GM23338 (cell line): ENCODE measurements at regions not wholly inside any gene's neighbourhood (a gene's known extent, or its start where the extent isn't known, plus 50 kb on each side); places are given as distances from the start of the nearest gene placed in this dataset.

Experiments used
- ATAC-seq: fragments of 200-7000 bp; cut with Tn5 transposase; 3 replicates; pipeline ENCODE4 v1.9.1; 2020
- DNase-seq: peaks from one replicate; pipeline ENCODE4 v3.0.0-alpha.2; 2015; ENCODE audit warnings: low spot score
- H2AFZ ChIP-seq: fragments of 200-600 bp; sonication (generic); 2 replicates; pipeline ENCODE4 v1.8.0; 2016; ENCODE audit warnings: antibody characterized with exemption, mild to moderate bottlenecking, moderate library complexity
- H3F3A ChIP-seq: fragments of 200-600 bp; sonication (generic); replicated peaks from 2 replicates; pipeline ENCODE4 v1.8.0; 2017; ENCODE audit warnings: antibody characterized with exemption, mixed run types, low read depth
- H3K27ac ChIP-seq: fragments of 200-600 bp; sonication (generic); 2 replicates; pipeline ENCODE4 v1.6.1; 2016; ENCODE audit warnings: low read depth
- H3K27me3 ChIP-seq: fragments of 200-600 bp; sonication (generic); 2 replicates; pipeline ENCODE4 v1.8.0; 2016; ENCODE audit warnings: mild to moderate bottlenecking, mixed run types, moderate library complexity; ENCODE audit not compliant: insufficient read depth
- H3K36me3 ChIP-seq: fragments of 200-600 bp; sonication (generic); 2 replicates; pipeline ENCODE4 v1.8.0; 2016; ENCODE audit warnings: mild to moderate bottlenecking; ENCODE audit not compliant: insufficient read depth
- H3K4me1 ChIP-seq: fragments of 200-600 bp; sonication (generic); 2 replicates; pipeline ENCODE4 v1.8.0; 2016; ENCODE audit warnings: mild to moderate bottlenecking, moderate library complexity; ENCODE audit not compliant: insufficient read depth
- H3K4me2 ChIP-seq: fragments of 200-600 bp; sonication (generic); 2 replicates; pipeline ENCODE4 v1.7.1; 2017; ENCODE audit warnings: mixed run types
- H3K4me3 ChIP-seq: fragments of 200-600 bp; sonication (generic); 2 replicates; pipeline ENCODE4 v1.6.1; 2016; ENCODE audit warnings: mixed run types
- H3K79me2 ChIP-seq: fragments of 200-600 bp; sonication (generic); replicated peaks from 2 replicates; pipeline ENCODE4 v1.8.0; 2017; ENCODE audit warnings: mild to moderate bottlenecking; ENCODE audit not compliant: insufficient read depth
- H3K9me2 ChIP-seq: fragments of 200-600 bp; sonication (generic); 2 replicates; pipeline ENCODE4 v1.8.0; 2017; ENCODE audit not compliant: insufficient read depth
- H4K20me1 ChIP-seq: fragments of 200-600 bp; sonication (generic); replicated peaks from 2 replicates; pipeline ENCODE4 v1.8.0; 2017; ENCODE audit warnings: mild to moderate bottlenecking; ENCODE audit not compliant: insufficient read depth
- H3K27ac Mint-ChIP-seq: 2 replicates; pipeline ENCODE4 v1.8.0; 2020; ENCODE audit warnings: inconsistent platforms, mild to moderate bottlenecking, moderate library complexity, mixed read lengths
- H3K27me3 Mint-ChIP-seq: 3 replicates; pipeline ENCODE4 v1.8.0; 2022; ENCODE audit warnings: low read depth, mild to moderate bottlenecking, moderate library complexity, mixed read lengths, inconsistent platforms; ENCODE audit not compliant: insufficient read depth, poor library complexity
- H3K36me3 Mint-ChIP-seq: 3 replicates; pipeline ENCODE4 v1.8.0; 2021; ENCODE audit warnings: low read depth, mild to moderate bottlenecking, inconsistent platforms, moderate library complexity, mixed read lengths
- H3K4me1 Mint-ChIP-seq: 3 replicates; pipeline ENCODE4 v1.8.0; 2020; ENCODE audit warnings: mild to moderate bottlenecking, inconsistent platforms, mixed read lengths
- H3K4me3 Mint-ChIP-seq: 3 replicates; pipeline ENCODE4 v1.8.0; 2021; ENCODE audit warnings: moderate library complexity, mild to moderate bottlenecking, inconsistent platforms, mixed read lengths
- H3K9me3 Mint-ChIP-seq: 3 replicates; pipeline ENCODE4 v1.8.0; 2020; ENCODE audit warnings: moderate library complexity, mild to moderate bottlenecking, inconsistent platforms, mixed read lengths
- POLR2AphosphoS5 ChIP-seq: IDR thresholded peaks from 2 replicates; pipeline ENCODE4 v1.6.1; 2016; ENCODE audit warnings: antibody characterized with exemption, low read depth
- TF ChIP-seq, protein P1 (sequence below): IDR thresholded peaks from one replicate; pipeline ENCODE4 v1.6.1; 2018; ENCODE audit warnings: antibody characterized with exemption; ENCODE audit not compliant: unreplicated experiment
- TF ChIP-seq, protein P2 (sequence below), 2 experiments: fragments of 200-600 bp in 1 of 2; sonication (generic) in 1 of 2; conservative IDR thresholded peaks; 2 replicates each; pipeline versions ENCODE4 v1.5.1 to v1.6.1; 2016 to 2017; ENCODE audit warnings: antibody characterized with exemption in 2 of 2, low read depth in 2 of 2, mild to moderate bottlenecking in 2 of 2, moderate library complexity in 1 of 2

GRCh38 chr5:175168882-175169507, 275.0 kb downstream of the DRD1 start:
- ATAC-seq: no peak
- Histone ChIP-seq H3F3A (no peaks in the 10 kb centered on the region), H2AFZ (peak overlapping the region; percentile 63; the same call in 1 of the 2 replicates), H3K27ac (no peak overlapping the region), H3K4me2 (no peak overlapping the region), H3K27me3 (no peaks in the 10 kb centered on the region), H3K9me2 (no peaks in the 10 kb centered on the region), H3K4me3 (no peak overlapping the region), H3K79me2 (no peaks in the 10 kb centered on the region), H4K20me1 (no peaks in the 10 kb centered on the region), H3K36me3 (no peaks in the 10 kb centered on the region), H3K4me1 (no peaks in the 10 kb centered on the region)
- Mint-ChIP-seq H3K4me1 (no peaks in the 10 kb centered on the region), H3K27me3 (no peaks in the 10 kb centered on the region), H3K36me3 (no peaks in the 10 kb centered on the region), H3K9me3 (no peaks in the 10 kb centered on the region), H3K27ac (no peak overlapping the region), H3K4me3 (no peak overlapping the region)
- no peak for DNase-seq
- TF ChIP-seq, protein P1, sequence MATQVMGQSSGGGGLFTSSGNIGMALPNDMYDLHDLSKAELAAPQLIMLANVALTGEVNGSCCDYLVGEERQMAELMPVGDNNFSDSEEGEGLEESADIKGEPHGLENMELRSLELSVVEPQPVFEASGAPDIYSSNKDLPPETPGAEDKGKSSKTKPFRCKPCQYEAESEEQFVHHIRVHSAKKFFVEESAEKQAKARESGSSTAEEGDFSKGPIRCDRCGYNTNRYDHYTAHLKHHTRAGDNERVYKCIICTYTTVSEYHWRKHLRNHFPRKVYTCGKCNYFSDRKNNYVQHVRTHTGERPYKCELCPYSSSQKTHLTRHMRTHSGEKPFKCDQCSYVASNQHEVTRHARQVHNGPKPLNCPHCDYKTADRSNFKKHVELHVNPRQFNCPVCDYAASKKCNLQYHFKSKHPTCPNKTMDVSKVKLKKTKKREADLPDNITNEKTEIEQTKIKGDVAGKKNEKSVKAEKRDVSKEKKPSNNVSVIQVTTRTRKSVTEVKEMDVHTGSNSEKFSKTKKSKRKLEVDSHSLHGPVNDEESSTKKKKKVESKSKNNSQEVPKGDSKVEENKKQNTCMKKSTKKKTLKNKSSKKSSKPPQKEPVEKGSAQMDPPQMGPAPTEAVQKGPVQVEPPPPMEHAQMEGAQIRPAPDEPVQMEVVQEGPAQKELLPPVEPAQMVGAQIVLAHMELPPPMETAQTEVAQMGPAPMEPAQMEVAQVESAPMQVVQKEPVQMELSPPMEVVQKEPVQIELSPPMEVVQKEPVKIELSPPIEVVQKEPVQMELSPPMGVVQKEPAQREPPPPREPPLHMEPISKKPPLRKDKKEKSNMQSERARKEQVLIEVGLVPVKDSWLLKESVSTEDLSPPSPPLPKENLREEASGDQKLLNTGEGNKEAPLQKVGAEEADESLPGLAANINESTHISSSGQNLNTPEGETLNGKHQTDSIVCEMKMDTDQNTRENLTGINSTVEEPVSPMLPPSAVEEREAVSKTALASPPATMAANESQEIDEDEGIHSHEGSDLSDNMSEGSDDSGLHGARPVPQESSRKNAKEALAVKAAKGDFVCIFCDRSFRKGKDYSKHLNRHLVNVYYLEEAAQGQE: no peak

DNA sequence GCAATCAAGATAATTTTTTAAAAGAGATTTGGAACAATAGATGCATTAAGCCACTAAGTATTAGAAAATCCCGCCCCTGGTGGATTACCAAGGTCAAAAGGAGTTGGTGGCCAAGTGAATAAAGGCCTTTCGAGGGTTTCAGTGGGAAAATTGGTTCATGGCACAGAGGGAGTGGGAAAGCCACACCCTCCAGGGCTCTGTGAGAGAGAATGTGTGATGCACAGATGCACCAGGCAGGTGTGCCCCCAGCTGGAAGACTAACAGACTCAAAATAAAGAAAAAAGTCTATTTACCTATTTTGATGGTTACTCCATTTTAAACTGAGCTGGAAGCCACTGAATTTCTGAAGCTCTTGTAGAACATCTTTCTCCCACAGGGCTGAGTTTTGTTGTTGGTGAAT, 278.0 kb downstream of the DRD1 start:
- Histone ChIP-seq H3K4me1 (no peaks in the 10 kb centered on the region), H3F3A (no peaks in the 10 kb centered on the region), H3K36me3 (no peaks in the 10 kb centered on the region), H3K27me3 (no peaks in the 10 kb centered on the region), H3K79me2 (no peaks in the 10 kb centered on the region), H3K9me2 (no peaks in the 10 kb centered on the region), H3K4me3 (no peak overlapping the region), H4K20me1 (no peaks in the 10 kb centered on the region), H3K4me2 (no peak overlapping the region), H2AFZ (no peak overlapping the region), H3K27ac (no peak overlapping the region)
- no peaks in the 10 kb centered on the region for H3K36me3 Mint-ChIP-seq
- H3K4me1 Mint-ChIP-seq: no peaks in the 10 kb centered on the region
- TF ChIP-seq, protein P2, sequence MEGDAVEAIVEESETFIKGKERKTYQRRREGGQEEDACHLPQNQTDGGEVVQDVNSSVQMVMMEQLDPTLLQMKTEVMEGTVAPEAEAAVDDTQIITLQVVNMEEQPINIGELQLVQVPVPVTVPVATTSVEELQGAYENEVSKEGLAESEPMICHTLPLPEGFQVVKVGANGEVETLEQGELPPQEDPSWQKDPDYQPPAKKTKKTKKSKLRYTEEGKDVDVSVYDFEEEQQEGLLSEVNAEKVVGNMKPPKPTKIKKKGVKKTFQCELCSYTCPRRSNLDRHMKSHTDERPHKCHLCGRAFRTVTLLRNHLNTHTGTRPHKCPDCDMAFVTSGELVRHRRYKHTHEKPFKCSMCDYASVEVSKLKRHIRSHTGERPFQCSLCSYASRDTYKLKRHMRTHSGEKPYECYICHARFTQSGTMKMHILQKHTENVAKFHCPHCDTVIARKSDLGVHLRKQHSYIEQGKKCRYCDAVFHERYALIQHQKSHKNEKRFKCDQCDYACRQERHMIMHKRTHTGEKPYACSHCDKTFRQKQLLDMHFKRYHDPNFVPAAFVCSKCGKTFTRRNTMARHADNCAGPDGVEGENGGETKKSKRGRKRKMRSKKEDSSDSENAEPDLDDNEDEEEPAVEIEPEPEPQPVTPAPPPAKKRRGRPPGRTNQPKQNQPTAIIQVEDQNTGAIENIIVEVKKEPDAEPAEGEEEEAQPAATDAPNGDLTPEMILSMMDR (conservative IDR thresholded peaks at IDR 0.05; ENCODE audit: low read depth in 2 of 2): 0 out of 4 replicates have a peak, but pooled peaks of 1 of the 2 experiments have one; percentile 6
- TF ChIP-seq POLR2AphosphoS5: no peak
- ATAC-seq (no peak), DNase-seq (peak; percentile 6)
- H3K9me3 Mint-ChIP-seq: no peaks in the 10 kb centered on the region
- peaks cover 2% of the 10 kb centered on the region for H3K27me3 Mint-ChIP-seq
- H3K4me3 Mint-ChIP-seq: no peak overlapping the region
- H3K27ac Mint-ChIP-seq: no peak overlapping the region
